ENCODE measurements at regions not wholly inside any gene's neighbourhood (a gene's known extent, or its start where the extent isn't known, plus 50 kb on each side); places are given as distances from the start of the nearest gene placed in this dataset.

DNA sequence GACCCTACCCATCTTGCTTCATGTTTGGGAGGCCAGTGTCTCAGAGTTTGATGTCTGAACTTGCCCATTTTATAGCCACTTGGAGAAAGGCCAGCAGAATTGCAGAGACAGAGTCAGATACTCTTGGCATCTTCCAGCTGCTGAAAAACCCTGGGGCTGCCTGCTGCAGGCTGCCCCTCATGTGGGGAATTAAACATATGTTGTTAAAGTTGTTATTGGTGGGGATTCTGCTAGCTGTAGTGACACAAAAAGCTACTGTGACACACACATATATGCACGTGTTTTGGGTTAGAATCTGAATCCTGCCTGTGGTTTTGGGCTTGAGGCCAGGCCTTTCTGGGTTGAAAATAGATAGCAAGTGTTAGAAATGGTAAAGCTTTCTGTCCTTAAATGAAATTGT, 1288.4 kb downstream of the AACS start:
- peaks cover 0 to 40% (median 11%) of the 10 kb centered on the region in 4 donors for H3K9me3 ChIP-seq
- H3K36me3 ChIP-seq, result no peaks in the 10 kb centered on the region
- WGBS, 5 donors, result 18 to 53% (median 36%) methylated on average over 1 of the region's 1 CpG
- H3K27ac ChIP-seq, result no peak overlapping the region
- no peak overlapping the region for H3K4me3 ChIP-seq
- no peaks in the 10 kb centered on the region for H3K4me1 ChIP-seq
- intact Hi-C loops (cut with DNase I; ENCODE audit: low total_unique reads), result no loop called here
- H3K27me3 ChIP-seq, result no peaks in the 10 kb centered on the region
- no peak for DNase-seq
- no peak for TF ChIP-seq POLR2A (IDR thresholded peaks at IDR 0.05)
- TF ChIP-seq, protein P1, sequence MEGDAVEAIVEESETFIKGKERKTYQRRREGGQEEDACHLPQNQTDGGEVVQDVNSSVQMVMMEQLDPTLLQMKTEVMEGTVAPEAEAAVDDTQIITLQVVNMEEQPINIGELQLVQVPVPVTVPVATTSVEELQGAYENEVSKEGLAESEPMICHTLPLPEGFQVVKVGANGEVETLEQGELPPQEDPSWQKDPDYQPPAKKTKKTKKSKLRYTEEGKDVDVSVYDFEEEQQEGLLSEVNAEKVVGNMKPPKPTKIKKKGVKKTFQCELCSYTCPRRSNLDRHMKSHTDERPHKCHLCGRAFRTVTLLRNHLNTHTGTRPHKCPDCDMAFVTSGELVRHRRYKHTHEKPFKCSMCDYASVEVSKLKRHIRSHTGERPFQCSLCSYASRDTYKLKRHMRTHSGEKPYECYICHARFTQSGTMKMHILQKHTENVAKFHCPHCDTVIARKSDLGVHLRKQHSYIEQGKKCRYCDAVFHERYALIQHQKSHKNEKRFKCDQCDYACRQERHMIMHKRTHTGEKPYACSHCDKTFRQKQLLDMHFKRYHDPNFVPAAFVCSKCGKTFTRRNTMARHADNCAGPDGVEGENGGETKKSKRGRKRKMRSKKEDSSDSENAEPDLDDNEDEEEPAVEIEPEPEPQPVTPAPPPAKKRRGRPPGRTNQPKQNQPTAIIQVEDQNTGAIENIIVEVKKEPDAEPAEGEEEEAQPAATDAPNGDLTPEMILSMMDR (IDR thresholded peaks at IDR 0.05), result no peak
- no peak for TF ChIP-seq EP300 (IDR thresholded peaks at IDR 0.05)
- no peak for TF ChIP-seq POLR2AphosphoS5 (IDR thresholded peaks at IDR 0.05)

DNA sequence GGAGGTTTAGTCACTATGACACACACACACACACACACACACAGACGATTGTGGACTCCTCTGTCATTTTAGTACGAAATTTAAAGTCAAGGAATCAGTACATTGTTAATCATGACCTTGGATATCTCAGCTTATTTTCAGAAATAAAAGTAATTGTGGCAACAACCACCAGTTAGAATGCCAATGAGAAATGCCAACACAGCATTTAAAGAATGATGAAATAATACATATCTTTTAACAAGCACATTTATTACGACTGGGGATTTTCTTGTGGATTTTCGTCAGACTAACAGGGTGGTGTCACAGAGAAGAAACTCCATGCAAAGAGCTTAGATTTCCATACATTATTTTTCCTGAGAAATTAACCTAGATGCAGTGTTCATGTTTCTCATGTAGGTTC, 1289.4 kb downstream of the AACS start:
- WGBS, 5 donors, result 62 to 73% (median 67%) methylated on average over 4 of the region's 4 CpGs
- DNase-seq, result no peak
- H3K27me3 ChIP-seq, result no peaks in the 10 kb centered on the region
- no peaks in the 10 kb centered on the region for H3K4me1 ChIP-seq
- peaks cover 0 to 40% (median 11%) of the 10 kb centered on the region in 4 donors for H3K9me3 ChIP-seq
- no peak overlapping the region for H3K4me3 ChIP-seq
- no peaks in the 10 kb centered on the region for H3K36me3 ChIP-seq
- TF ChIP-seq EP300 (IDR thresholded peaks at IDR 0.05) (no peak), POLR2A (IDR thresholded peaks at IDR 0.05) (no peak), POLR2AphosphoS5 (IDR thresholded peaks at IDR 0.05) (no peak)
- TF ChIP-seq, protein P1 (IDR thresholded peaks at IDR 0.05), result no peak
- H3K27ac ChIP-seq, result no peak overlapping the region
- intact Hi-C loops (cut with DNase I; ENCODE audit: low total_unique reads), result no loop called here

DNA sequence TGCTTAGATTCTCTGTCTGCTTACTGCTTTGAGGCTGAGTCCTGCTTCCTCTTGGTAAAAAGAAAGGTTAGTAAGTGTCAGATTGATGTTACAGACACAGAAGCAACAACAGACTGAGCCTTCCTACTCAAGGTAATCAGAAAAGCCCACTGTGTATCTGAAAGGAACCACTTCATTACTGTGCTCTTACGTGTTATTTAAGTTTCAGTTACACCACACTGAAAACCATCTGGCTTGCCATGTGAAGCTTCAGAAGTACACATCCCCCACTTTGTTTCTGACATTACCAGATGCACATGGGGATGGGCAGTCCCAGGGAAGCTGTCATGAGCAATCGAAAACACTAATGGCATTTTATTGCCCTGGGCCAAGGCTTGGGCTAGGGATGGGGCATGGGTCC, 1290.1 kb downstream of the AACS start:
- Histone ChIP-seq H3K4me1 (no peaks in the 10 kb centered on the region), H3K9me3 (peaks cover 0 to 34% (median 10%) of the 10 kb centered on the region in 4 donors), H3K4me3 (no peak overlapping the region), H3K36me3 (no peaks in the 10 kb centered on the region), H3K27ac (no peak overlapping the region), H3K27me3 (no peaks in the 10 kb centered on the region)
- DNase-seq, result no peak
- intact Hi-C loops (cut with DNase I; ENCODE audit: low total_unique reads), result no loop called here
- TF ChIP-seq EP300 (IDR thresholded peaks at IDR 0.05) (no peak), POLR2AphosphoS5 (IDR thresholded peaks at IDR 0.05) (no peak), POLR2A (IDR thresholded peaks at IDR 0.05) (no peak)
- TF ChIP-seq, protein P1 (IDR thresholded peaks at IDR 0.05), result no peak
- WGBS, 5 donors, result 79 to 95% (median 81%) methylated on average over 2 of the region's 2 CpGs

DNA sequence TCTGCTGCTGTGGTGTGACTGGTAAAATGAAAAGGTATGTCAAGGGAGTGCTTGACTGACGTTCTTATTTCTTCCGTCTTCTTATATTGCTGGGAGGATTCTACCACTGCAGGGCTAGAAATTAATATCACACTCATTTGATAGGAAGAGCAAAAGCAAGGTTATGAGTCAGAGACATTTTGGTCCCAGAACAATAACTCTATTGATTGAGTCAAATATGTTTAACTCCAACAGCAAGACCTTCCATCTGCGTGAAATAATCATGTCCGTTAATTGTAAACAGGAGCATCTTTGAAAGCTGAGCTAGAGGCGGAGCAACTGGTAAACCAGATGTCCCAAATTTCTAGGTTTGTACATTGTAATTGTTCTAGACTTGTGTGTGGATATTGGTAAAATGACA, 1293.6 kb downstream of the AACS start:
- TF ChIP-seq POLR2AphosphoS5 (IDR thresholded peaks at IDR 0.05), result no peak
- no peak for TF ChIP-seq EP300 (IDR thresholded peaks at IDR 0.05)
- TF ChIP-seq POLR2A (IDR thresholded peaks at IDR 0.05), result no peak
- TF ChIP-seq, protein P1 (IDR thresholded peaks at IDR 0.05), result no peak
- H3K9me3 ChIP-seq, result peaks cover 0 to 17% (median 4%) of the 10 kb centered on the region in 4 donors
- no peaks in the 10 kb centered on the region for H3K27me3 ChIP-seq
- H3K4me3 ChIP-seq, result no peak overlapping the region
- H3K27ac ChIP-seq, result no peak overlapping the region
- no peaks in the 10 kb centered on the region for H3K4me1 ChIP-seq
- no peak for DNase-seq
- no peaks in the 10 kb centered on the region for H3K36me3 ChIP-seq
- WGBS, 5 donors, result 82 to 90% (median 85%) methylated on average over 5 of the region's 5 CpGs
- intact Hi-C loops (cut with DNase I; ENCODE audit: low total_unique reads), result no loop called here

All from stomach (tissue), 8 donors.